Right lobe of liver (tissue), 4 donors: ENCODE measurements at regions not wholly inside any gene's neighbourhood (a gene's known extent, or its start where the extent isn't known, plus 50 kb on each side); places are given as distances from the start of the nearest gene placed in this dataset.

Source experiments
- POLR2A ChIP-seq: fragments of 450-650 bp; IDR thresholded peaks from one replicate; pipeline ENCODE4 v1.6.1; 2017; ENCODE audit warnings: antibody characterized with exemption, mild to moderate bottlenecking
- TF ChIP-seq, protein P1 (sequence below), 4 donors: fragments of 200-600 bp in 3 of 4; fragments of 450-650 bp in 1 of 4; IDR thresholded peaks; one replicate each; pipeline versions ENCODE4 v1.5.1 to v1.8.0; 2016 to 2022; ENCODE audit warnings: antibody characterized with exemption in 4 of 4, mild to moderate bottlenecking in 2 of 4
- donor health status: DM: no; HTN: no; CAD: no.
- donor health status: DM: no; HTN: no; CAD: no.
- donor health status: DM: no; HTN: yes; CAD: no.

DNA sequence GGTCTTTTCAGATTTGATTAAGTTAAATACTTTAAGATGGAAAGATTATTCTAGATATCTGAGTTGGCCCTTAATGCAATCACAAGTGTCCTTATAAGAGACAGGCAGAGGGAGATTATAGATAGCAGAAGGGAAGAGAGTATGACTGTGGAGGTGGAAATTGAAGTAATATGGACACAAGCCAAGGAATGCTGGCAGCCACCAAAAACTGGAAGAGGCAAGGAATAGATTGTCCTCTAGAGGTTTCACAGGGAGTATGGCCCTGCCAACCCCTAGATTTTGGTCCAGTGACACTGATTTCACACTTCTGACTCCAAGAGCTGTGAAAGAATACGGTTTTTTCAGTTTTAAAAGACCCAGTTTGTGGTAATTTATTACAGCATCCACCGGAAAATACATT, 1498.7 kb upstream of the CADM2 start:
- TF ChIP-seq, protein P1, sequence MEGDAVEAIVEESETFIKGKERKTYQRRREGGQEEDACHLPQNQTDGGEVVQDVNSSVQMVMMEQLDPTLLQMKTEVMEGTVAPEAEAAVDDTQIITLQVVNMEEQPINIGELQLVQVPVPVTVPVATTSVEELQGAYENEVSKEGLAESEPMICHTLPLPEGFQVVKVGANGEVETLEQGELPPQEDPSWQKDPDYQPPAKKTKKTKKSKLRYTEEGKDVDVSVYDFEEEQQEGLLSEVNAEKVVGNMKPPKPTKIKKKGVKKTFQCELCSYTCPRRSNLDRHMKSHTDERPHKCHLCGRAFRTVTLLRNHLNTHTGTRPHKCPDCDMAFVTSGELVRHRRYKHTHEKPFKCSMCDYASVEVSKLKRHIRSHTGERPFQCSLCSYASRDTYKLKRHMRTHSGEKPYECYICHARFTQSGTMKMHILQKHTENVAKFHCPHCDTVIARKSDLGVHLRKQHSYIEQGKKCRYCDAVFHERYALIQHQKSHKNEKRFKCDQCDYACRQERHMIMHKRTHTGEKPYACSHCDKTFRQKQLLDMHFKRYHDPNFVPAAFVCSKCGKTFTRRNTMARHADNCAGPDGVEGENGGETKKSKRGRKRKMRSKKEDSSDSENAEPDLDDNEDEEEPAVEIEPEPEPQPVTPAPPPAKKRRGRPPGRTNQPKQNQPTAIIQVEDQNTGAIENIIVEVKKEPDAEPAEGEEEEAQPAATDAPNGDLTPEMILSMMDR (IDR thresholded peaks at IDR 0.05): no peak
- TF ChIP-seq POLR2A: no peak
